ENCODE measurements at regions not wholly inside any gene's neighbourhood (a gene's known extent, or its start where the extent isn't known, plus 50 kb on each side); places are given as distances from the start of the nearest gene placed in this dataset.

DNA sequence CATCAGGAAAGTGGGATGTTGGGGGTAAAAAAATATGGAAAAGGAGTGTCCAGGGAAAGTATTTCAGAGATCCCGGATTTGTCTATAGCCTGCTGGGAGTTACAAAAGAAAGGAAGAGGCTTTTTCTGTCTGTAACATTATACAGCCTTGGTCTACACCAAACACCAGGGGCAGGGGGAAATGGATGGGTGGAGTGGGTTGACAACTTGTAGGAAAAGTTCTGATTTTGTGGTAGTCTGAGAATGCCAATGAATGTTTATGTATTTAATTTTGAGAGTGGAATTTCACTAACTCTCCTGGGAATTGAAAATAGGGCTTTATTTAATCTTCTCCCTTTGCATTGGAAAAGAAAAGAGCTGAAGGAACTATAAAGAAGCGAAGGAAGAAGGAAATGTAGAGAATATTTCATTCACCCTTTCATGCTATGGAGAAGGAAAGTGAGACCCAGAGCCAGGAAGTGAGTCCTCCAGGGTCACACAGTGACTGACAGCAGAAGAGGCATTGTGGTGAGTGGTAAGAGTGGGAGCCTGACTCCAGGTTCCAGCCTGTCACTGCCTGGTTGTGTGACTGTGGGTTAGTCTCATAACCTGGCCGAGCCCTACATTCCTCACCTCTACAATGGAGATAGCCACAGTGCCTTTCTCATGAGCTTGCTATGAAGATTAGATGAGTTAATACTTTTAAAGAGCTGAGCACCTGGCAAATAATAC lies 346.3 kb upstream of the TNP1 start:
- Histone ChIP-seq H3K27me3 (replicated peaks) (no peaks in the 10 kb centered on the region), H3K36me3 (replicated peaks) (no peaks in the 10 kb centered on the region), H3K27ac (no peak overlapping the region), H3K4me3 (ENCODE audit: low read depth, low read length) (no peak overlapping the region)
- TF ChIP-seq, protein P1, sequence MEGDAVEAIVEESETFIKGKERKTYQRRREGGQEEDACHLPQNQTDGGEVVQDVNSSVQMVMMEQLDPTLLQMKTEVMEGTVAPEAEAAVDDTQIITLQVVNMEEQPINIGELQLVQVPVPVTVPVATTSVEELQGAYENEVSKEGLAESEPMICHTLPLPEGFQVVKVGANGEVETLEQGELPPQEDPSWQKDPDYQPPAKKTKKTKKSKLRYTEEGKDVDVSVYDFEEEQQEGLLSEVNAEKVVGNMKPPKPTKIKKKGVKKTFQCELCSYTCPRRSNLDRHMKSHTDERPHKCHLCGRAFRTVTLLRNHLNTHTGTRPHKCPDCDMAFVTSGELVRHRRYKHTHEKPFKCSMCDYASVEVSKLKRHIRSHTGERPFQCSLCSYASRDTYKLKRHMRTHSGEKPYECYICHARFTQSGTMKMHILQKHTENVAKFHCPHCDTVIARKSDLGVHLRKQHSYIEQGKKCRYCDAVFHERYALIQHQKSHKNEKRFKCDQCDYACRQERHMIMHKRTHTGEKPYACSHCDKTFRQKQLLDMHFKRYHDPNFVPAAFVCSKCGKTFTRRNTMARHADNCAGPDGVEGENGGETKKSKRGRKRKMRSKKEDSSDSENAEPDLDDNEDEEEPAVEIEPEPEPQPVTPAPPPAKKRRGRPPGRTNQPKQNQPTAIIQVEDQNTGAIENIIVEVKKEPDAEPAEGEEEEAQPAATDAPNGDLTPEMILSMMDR (IDR thresholded peaks at IDR 0.05; ENCODE audit: low read depth, low read length, missing control alignments) = no peak
- no peak for DNase-seq
- in situ Hi-C loops (cut with HindIII; ENCODE audit: low pct_ligation_motif_present, low sequenced_read_pairs) = no loop called here

DNA sequence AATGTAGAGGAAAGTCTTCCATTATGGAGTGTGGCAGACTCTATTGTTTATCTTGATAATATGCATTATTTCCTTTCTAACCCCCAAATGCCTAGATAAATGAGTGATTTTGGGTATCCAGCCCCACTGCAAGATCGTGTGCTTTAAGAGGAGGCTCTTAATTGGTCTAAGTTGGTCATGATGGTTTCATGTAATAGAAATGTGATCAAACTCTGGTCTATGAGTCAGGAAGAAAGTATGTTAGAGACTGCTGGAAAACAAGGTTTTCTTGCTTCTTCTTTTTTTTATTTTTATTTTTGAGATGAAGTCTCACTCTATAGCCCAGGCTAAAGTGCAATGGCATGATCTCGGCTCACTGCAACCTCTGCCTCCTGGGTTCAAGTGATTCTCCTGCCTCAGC lies 344.5 kb upstream of the TNP1 start:
- Histone ChIP-seq H3K27me3 (replicated peaks) (no peaks in the 10 kb centered on the region), H3K4me3 (ENCODE audit: low read depth, low read length) (no peak overlapping the region), H3K36me3 (replicated peaks) (no peaks in the 10 kb centered on the region), H3K27ac (no peak overlapping the region)
- TF ChIP-seq, protein P1 (IDR thresholded peaks at IDR 0.05; ENCODE audit: low read depth, low read length, missing control alignments) = no peak
- in situ Hi-C loops (cut with HindIII; ENCODE audit: low pct_ligation_motif_present, low sequenced_read_pairs) = no loop called here
- no peak for DNase-seq

DNA sequence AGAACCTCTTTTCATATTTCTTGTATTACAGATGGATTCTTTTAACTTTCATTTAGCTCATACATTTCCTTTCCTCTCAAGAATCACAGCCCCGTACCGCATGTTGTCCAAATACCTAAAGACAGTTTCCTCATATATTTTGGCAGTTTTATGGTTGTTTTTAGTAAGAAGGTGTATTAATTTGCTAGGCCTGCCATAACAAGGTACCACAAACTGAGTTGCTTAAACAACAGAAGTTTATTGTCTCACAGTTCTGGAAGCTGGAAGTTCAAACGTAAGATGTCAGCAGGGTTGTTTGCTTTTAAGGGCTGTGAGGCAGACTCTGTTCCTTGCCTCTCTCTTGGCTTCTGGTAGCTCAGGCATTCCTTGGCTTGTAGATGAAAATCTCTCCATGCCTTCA lies 343.2 kb upstream of the TNP1 start:
- Histone ChIP-seq H3K27ac (no peak overlapping the region), H3K4me3 (ENCODE audit: low read depth, low read length) (no peak overlapping the region), H3K27me3 (replicated peaks) (no peaks in the 10 kb centered on the region), H3K36me3 (replicated peaks) (no peaks in the 10 kb centered on the region)
- TF ChIP-seq, protein P1 (IDR thresholded peaks at IDR 0.05; ENCODE audit: low read depth, low read length, missing control alignments) = no peak
- in situ Hi-C loops (cut with HindIII; ENCODE audit: low pct_ligation_motif_present, low sequenced_read_pairs) = no loop called here
- DNase-seq = no peak

DNA sequence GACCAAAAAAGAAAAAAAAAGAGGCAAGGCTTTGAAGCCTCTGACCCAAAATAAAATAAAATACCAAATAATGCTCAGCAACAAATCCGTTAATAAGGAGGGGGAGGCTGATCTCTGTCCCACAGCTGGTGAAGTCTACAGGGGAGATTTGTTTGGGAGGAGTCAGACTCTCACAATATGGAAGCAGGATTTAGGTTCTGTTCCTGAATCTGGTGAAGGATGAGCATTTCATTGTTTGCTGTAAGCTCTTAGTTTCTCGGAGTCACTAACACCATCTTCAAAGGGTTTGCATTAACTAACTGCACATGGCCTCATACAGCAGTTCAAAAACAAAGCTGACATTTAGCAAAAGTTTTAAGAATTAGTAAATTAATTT lies 339.4 kb upstream of the TNP1 start:
- H3K36me3 ChIP-seq (replicated peaks) = no peaks in the 10 kb centered on the region
- TF ChIP-seq, protein P1 (IDR thresholded peaks at IDR 0.05; ENCODE audit: low read depth, low read length, missing control alignments) = no peak
- H3K27ac ChIP-seq = no peak overlapping the region
- in situ Hi-C loops (cut with HindIII; ENCODE audit: low pct_ligation_motif_present, low sequenced_read_pairs) = no loop called here
- no peaks in the 10 kb centered on the region for H3K27me3 ChIP-seq (replicated peaks)
- no peak overlapping the region for H3K4me3 ChIP-seq (ENCODE audit: low read depth, low read length)
- DNase-seq = no peak

DNA sequence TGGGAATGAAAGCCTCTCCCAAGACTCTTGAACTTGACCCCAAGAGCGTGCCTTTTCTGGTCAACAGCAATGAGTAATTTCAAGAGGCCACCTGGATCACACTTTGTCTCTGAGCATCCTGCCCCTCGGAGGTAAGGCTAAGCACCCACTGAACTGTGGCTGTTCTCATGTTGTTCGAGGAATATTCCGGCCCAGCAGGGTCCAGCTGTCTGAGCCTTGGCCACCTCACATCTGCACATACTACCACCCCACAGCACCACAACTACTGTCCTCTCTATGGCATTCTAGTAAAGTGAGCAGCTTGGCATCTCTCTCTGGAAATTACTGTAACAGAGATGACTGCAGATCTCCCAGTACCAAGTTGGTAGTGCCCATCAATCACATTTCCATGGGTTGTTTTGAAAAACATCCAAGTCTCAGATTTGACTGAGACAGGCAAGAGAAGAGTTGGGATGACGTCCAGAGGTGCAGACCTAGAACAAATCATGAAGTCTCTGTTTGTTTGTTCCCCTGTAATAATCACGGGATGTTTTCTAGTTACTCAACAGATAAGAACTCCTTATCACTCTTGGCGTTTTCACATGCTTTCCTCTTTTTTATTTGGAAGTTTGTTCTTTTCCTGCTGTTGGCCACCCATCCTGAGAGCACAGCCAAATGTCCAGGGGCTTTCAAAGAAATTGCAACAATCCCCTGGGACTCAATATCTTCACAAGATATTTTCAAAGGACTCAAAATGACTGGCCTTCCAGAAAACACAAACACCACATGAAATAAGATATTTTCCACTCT lies 336.0 kb upstream of the TNP1 start:
- H3K27me3 ChIP-seq (replicated peaks) = no peaks in the 10 kb centered on the region
- H3K4me3 ChIP-seq (ENCODE audit: low read depth, low read length) = no peak overlapping the region
- TF ChIP-seq, protein P1 (IDR thresholded peaks at IDR 0.05; ENCODE audit: low read depth, low read length, missing control alignments) = no peak
- no peak for DNase-seq
- H3K27ac ChIP-seq = no peak overlapping the region
- in situ Hi-C loops (cut with HindIII; ENCODE audit: low pct_ligation_motif_present, low sequenced_read_pairs) = no loop called here
- no peaks in the 10 kb centered on the region for H3K36me3 ChIP-seq (replicated peaks)

Measured in brain microvascular endothelial cell (primary cell).